Skin epidermis (tissue), 12 donors: ENCODE measurements at regions not wholly inside any gene's neighbourhood (a gene's known extent, or its start where the extent isn't known, plus 50 kb on each side); places are given as distances from the start of the nearest gene placed in this dataset.
A peak's percentile ranks its signal among the peaks of the same experiment; 100 is the strongest.

ENCODE experiments used
- H3K27ac ChIP-seq, 21 experiments: fragments of 200-600 bp; sonication (generic) in 11 of 21; one replicate each; pipeline ENCODE4 v1.5.0; 2020; ENCODE audit warnings: mild to moderate bottlenecking in 3 of 21, inconsistent platforms in 2 of 21, moderate library complexity in 2 of 21
- H3K4me3 ChIP-seq, 7 experiments: fragments of 200-600 bp; sonication (generic) in 2 of 7; one replicate each; pipeline ENCODE4 v1.5.0; 2020; ENCODE audit warnings: inconsistent platforms in 2 of 7, mild to moderate bottlenecking in 2 of 7, moderate library complexity in 1 of 7

GRCh38 chr15:95591270-95591669, 739.2 kb upstream of the NR2F2 start:
- no peak overlapping the region for H3K4me3 ChIP-seq
- H3K27ac ChIP-seq: no peak overlapping the region

GRCh38 chr15:95591886-95592285, 738.6 kb upstream of the NR2F2 start:
- no peak overlapping the region for H3K27ac ChIP-seq
- H3K4me3 ChIP-seq: no peak overlapping the region

DNA sequence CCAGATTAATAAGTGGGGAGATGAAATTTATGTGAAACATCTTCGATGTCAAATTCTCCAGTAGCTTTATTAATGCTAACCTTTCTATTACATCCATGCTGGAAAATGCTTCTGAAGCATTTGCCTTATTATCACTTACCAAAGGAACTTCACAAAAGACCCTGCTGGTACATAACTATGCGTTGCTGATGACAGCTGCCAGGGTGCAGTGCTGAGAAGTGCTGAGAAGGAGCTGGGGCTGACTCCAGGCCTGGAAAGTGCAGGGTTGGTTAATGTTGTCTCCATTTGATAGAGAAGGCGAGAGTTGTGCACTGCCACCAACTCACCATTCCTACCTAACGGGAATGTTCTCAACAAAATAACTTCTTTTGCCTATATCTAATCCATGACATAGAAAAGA, 736.0 kb upstream of the NR2F2 start:
- Histone ChIP-seq H3K27ac (no peak overlapping the region), H3K4me3 (no peak overlapping the region)

GRCh38 chr15:95595759-95596158, 734.7 kb upstream of the NR2F2 start:
- H3K27ac ChIP-seq: no peak overlapping the region

DNA sequence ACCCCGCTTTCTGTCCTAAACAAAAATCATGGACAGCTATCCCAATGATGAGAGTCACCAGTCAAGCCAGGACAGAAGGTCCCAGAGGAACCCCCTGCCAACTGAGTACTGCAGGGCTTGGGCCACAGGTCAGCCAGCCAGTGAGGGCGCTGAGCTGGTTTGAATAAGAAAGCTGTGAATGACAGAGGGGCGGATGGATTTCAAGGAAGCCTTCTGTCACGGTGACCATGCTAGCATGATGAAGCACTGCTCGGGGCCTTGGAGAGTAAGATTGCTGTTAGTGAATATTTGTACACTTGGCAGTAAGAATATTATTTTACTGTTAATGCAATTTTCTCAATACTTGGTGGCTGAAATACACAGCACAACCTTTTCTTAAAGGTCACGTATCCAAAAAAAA, 734.0 kb upstream of the NR2F2 start:
- Histone ChIP-seq H3K4me3 (no peak overlapping the region), H3K27ac (no peak overlapping the region)

More at GRCh38 chr15:95595759-95596158, 734.7 kb upstream of the NR2F2 start:
- no peak overlapping the region for H3K4me3 ChIP-seq

- no peak overlapping the region for H3K27ac ChIP-seq
- H3K4me3 ChIP-seq: no peak overlapping the region
Observed at GRCh38 chr15:95598251-95598855, 732.1 kb upstream of the NR2F2 start.

GRCh38 chr15:95600367-95600766, 730.1 kb upstream of the NR2F2 start:
- no peak overlapping the region for H3K4me3 ChIP-seq
- no peak overlapping the region for H3K27ac ChIP-seq

DNA sequence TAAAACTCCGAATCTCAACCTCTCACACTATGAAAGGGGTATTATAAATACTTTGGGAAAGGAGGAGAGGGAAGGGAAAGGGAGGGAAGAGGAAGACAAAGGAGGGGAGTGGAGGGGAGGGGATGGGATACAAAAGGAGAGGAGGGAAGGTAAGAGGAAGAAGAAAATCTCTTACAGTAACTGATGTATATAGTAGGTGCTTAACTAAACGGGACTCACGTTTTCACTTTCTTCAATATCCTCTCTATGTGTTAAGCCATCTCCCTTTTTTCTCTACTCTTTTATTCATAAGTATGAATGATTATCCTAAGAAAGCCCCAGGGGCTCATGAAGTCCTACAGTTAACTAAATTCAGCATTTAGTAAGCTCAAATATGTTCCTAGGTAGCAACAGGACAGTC, 729.6 kb upstream of the NR2F2 start:
- no peak overlapping the region for H3K4me3 ChIP-seq
- H3K27ac ChIP-seq: no peak overlapping the region

GRCh38 chr15:95601525-95601924, 729.0 kb upstream of the NR2F2 start:
- Histone ChIP-seq H3K27ac (no peak overlapping the region), H3K4me3 (no peak overlapping the region)

- Histone ChIP-seq H3K4me3 (no peak overlapping the region), H3K27ac (peak overlapping the region in 2 of 21 experiments; percentile 7 to 10)
Observed at GRCh38 chr15:95603802-95604201, 726.7 kb upstream of the NR2F2 start.

- peak overlapping the region in 2 of 21 experiments; percentile 5 to 7 for H3K27ac ChIP-seq
Observed at GRCh38 chr15:95604634-95605036, 725.9 kb upstream of the NR2F2 start.

GRCh38 chr15:95605098-95605497, 725.4 kb upstream of the NR2F2 start:
- no peak overlapping the region for H3K27ac ChIP-seq
- no peak overlapping the region for H3K4me3 ChIP-seq

More at GRCh38 chr15:95604634-95605036, 725.9 kb upstream of the NR2F2 start:
- H3K4me3 ChIP-seq: no peak overlapping the region

GRCh38 chr15:95606551-95606950, 723.9 kb upstream of the NR2F2 start:
- no peak overlapping the region for H3K4me3 ChIP-seq
- no peak overlapping the region for H3K27ac ChIP-seq

- Histone ChIP-seq H3K27ac (no peak overlapping the region), H3K4me3 (no peak overlapping the region)
Observed at GRCh38 chr15:95608371-95608770, 722.1 kb upstream of the NR2F2 start.

DNA sequence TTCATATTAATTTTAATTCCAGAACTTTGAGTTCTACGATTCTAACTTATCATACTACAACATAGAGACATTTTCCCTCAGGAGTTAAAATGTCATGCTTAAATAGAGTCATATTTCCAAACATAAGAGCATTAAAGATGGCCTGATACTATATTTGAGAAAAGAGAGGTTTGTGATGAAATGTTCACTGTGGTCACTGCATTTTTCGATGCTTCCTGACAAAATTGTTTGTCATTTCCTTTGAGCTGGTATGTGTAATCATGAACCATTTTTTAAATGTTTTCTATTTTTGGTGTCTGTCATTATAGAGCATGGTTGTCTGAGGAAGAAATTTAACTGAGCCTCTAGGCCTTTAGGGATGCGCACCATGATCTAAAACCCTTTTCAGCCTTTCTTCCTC, 721.4 kb upstream of the NR2F2 start:
- Histone ChIP-seq H3K4me3 (no peak overlapping the region), H3K27ac (no peak overlapping the region)

DNA sequence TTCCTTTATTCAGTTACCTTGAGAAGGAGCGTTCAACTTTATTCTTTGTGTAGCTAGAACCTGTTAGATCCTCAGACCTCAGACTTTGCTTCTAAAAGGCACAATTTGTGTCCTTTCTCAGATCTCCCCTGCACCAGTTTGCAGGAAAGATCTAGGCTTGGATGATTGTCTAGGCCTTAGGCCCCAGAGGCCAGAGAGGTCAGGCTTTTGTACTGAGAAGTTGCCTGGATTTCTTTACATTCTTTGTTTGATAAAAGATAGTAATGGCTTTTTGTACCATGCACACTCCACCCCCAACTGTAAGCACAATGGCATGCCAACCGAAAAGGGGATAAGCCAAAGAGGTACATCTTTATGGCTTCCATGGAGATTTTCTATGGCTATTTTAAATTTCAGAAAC, 719.6 kb upstream of the NR2F2 start:
- H3K4me3 ChIP-seq: no peak overlapping the region
- H3K27ac ChIP-seq: no peak overlapping the region

DNA sequence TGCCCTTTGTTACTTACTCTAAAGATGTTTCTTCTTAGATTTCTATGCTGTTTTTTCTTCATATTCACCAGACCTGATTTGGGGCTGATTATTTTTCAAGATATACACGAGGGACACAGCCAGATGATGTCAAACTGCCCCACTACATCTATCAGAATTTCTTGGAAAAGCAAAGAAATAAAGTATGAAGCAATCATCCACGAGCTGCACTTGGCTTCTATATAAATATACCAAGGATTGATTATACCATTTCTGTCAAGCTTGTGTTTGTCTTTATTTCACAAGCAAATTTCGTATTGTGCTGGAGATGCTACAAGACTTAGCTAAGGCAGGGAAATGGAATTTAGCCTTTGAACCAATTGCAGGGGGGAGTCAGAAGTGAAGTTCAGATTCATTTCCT, 715.1 kb upstream of the NR2F2 start:
- Histone ChIP-seq H3K4me3 (no peak overlapping the region), H3K27ac (no peak overlapping the region)

DNA sequence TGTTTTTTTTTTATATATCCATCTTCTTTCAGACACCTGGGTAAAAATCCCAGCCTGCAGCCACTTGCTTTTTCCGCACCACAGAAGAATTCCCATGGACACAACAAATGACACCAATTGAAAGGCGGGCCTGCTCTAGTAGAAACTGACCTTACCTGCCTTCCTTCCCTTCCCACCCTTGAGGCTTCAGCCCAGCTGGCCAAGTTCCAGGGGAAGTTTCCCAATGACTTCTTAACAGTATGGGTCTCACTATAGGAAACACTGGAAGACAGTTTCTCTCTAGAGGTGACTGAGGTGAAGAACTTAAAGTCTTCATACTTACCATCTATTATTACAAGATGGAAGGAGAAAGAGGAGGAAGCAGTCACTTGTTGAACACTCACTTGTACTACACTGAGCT, 714.2 kb upstream of the NR2F2 start:
- Histone ChIP-seq H3K4me3 (no peak overlapping the region), H3K27ac (no peak overlapping the region)

- no peak overlapping the region for H3K4me3 ChIP-seq
- no peak overlapping the region for H3K27ac ChIP-seq
Observed at GRCh38 chr15:95620934-95621579, 709.4 kb upstream of the NR2F2 start.

DNA sequence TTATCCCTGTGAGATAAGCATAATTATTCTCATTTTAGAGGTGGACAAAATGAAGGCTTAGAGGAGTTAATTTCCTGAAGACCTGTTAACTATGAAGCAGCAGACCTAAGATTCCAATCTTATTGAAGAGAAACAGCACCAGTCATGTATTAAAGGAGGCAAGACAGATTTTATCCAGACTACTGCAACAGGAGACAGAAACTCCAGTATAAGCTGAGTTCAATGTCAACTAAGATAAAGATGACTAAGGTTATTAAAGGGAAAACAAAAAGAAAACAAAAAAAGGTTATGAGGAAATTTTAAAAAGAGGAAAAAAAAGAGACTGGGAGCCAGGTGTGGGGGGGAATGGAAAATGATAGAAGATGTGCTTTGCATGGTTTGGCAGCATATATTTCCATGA, 707.7 kb upstream of the NR2F2 start:
- Histone ChIP-seq H3K4me3 (no peak overlapping the region), H3K27ac (no peak overlapping the region)

DNA sequence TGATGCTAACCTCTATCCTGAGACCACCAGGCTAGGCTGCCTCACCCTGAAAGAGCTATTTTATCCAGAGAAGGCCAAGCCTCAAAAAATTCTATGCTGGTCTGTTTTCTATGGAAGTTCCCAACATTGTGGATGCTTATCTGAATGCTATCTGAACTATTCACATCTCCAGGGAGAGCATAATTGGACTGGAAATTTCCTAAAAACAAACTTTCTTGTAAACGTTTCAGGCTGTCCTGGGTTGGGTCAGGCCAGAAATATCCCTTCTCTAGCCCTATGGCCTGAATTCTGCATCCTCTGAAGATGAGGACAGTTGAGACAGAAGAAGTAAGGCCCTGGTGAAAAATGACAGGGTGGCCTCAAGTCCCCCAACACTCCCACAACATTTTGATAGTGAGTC, 706.4 kb upstream of the NR2F2 start:
- no peak overlapping the region for H3K27ac ChIP-seq

More for the DNA sequence above, 706.4 kb upstream of the NR2F2 start:
- H3K4me3 ChIP-seq: no peak overlapping the region
